ENCODE measurements at regions not wholly inside any gene's neighbourhood (a gene's known extent, or its start where the extent isn't known, plus 50 kb on each side); places are given as distances from the start of the nearest gene placed in this dataset.
A peak's percentile ranks its signal among the peaks of the same experiment; 100 is the strongest.
"Not testable (repeated sequence)": the region's sequence is repeated elsewhere in the genome, so short reads cannot be mapped to it uniquely, and the experiment has no call there.

DNA sequence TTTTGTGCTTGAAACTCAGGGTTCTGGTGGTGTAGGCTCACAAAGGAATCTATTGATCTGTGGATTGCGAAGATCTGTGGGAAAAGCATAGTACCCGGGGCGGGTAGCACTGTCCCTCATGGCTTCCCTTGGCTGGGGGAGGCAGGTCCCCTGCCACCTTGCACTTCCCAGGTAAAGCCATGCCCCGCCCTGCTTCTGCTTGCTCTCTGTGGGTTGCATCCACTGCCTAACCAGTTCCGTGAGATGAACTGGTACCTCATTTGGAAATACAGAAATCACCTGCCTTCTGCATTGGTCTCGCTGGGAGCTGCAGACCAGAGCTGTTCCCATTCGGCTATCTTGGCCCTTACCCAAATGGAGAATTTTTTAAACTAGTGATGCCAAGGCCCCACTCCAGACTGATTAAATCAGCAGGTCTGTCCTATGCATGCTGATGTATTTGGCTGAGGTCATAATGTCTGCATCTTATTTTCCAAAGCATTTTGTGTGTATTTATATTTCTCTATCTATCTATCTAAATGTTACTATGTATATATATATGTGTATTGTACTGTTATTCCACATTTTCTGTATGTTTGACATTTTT lies 65.5 kb upstream of the SLC7A14 start:
- DNase-seq (ENCODE audit: low read depth), result no peak

- not testable (repeated sequence) for DNase-seq (ENCODE audit: low read depth)
Measured at GRCh38 chr3:170650557-170650956, 64.7 kb upstream of the SLC7A14 start.

- peak; percentile 33 for DNase-seq (ENCODE audit: low read depth)
Measured at GRCh38 chr3:170644711-170645110, 58.8 kb upstream of the SLC7A14 start.

GRCh38 chr3:170643831-170644230 lies 58.0 kb upstream of the SLC7A14 start:
- DNase-seq (ENCODE audit: low read depth), result no peak

GRCh38 chr3:170642882-170643601 lies 57.2 kb upstream of the SLC7A14 start:
- no peak for DNase-seq (ENCODE audit: low read depth)

- no peak for DNase-seq (ENCODE audit: low read depth)
Measured at GRCh38 chr3:170641510-170642236, 55.8 kb upstream of the SLC7A14 start.

DNA sequence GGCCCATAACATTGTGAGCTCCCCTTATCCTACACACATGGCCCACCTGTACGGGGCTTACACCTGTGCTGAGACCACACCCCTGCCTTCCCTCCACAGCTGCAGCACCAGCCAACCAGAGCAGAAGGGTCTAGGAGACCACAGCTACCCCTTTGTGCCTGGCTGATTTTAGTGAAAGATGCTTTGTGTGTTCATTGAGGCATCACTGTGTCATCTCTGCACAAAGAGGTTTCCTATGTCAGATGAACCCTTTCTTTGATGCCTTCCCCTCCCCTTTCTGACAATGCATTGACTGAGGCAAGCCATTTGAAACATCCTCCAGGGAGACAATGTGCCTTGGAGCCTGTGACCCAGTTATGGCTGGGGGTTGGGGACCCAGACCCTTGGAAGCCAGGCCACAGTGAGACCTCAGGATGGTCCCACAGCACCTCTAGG lies 54.9 kb upstream of the SLC7A14 start:
- no peak for DNase-seq (ENCODE audit: low read depth)

- no peak for DNase-seq (ENCODE audit: low read depth)
Measured at GRCh38 chr3:170638988-170639387, 53.1 kb upstream of the SLC7A14 start.

- no peak for DNase-seq (ENCODE audit: low read depth)
Measured at GRCh38 chr3:170637306-170637705, 51.4 kb upstream of the SLC7A14 start.

GRCh38 chr3:170636400-170636973 lies 50.6 kb upstream of the SLC7A14 start:
- DNase-seq (ENCODE audit: low read depth), result no peak

Measured in fibroblast of gingiva (primary cell).